KMS-11 (cell line): ENCODE measurements at regions not wholly inside any gene's neighbourhood (a gene's known extent, or its start where the extent isn't known, plus 50 kb on each side); places are given as distances from the start of the nearest gene placed in this dataset.

ENCODE experiments used
- H2AFZ ChIP-seq: fragments of 200-600 bp; sonication (generic); 2 replicates; pipeline ENCODE4 v1.6.1; 2016; ENCODE audit warnings: antibody characterized with exemption, mixed run types, low read depth
- H3K27ac ChIP-seq: fragments of 200-600 bp; sonication (generic); 2 replicates; pipeline ENCODE4 v1.6.1; 2016; ENCODE audit warnings: mild to moderate bottlenecking, mixed run types
- H3K27me3 ChIP-seq: fragments of 200-600 bp; sonication (generic); 2 replicates; pipeline ENCODE4 v1.6.1; 2017; ENCODE audit warnings: mild to moderate bottlenecking, low read depth, mixed run types, moderate library complexity; ENCODE audit not compliant: insufficient read depth
- H3K36me3 ChIP-seq: fragments of 200-600 bp; sonication (generic); 2 replicates; pipeline ENCODE4 v1.6.1; 2017; ENCODE audit warnings: mild to moderate bottlenecking, mixed run types; ENCODE audit not compliant: insufficient read depth
- H3K4me1 ChIP-seq: fragments of 200-600 bp; sonication (generic); 2 replicates; pipeline ENCODE4 v1.6.1; 2016; ENCODE audit warnings: mild to moderate bottlenecking, low read depth, mixed run types; ENCODE audit not compliant: poor library complexity, severe bottlenecking
- H3K4me2 ChIP-seq: fragments of 200-600 bp; sonication (generic); 2 replicates; pipeline ENCODE4 v1.7.0; 2016; ENCODE audit warnings: mild to moderate bottlenecking, mixed run types
- H3K4me3 ChIP-seq: fragments of 200-600 bp; sonication (generic); IDR thresholded peaks from 2 replicates; pipeline ENCODE4 v1.6.1; 2017; ENCODE audit warnings: low read depth, low read length, mixed read lengths; ENCODE audit not compliant: insufficient read depth
- H3K79me2 ChIP-seq: fragments of 200-600 bp; sonication (generic); 2 replicates; pipeline ENCODE4 v1.6.1; 2016; ENCODE audit warnings: low read depth, mixed run types; ENCODE audit not compliant: insufficient read depth
- H3K9ac ChIP-seq: fragments of 200-600 bp; sonication (generic); 2 replicates; pipeline ENCODE4 v1.6.1; 2016; ENCODE audit warnings: mild to moderate bottlenecking, mixed run types
- H4K20me1 ChIP-seq: fragments of 200-600 bp; sonication (generic); 2 replicates; pipeline ENCODE4 v1.6.1; 2016; ENCODE audit warnings: mild to moderate bottlenecking, mixed run types; ENCODE audit not compliant: insufficient read depth
- CTCF ChIP-seq: fragments of 200-600 bp; sonication (generic); conservative IDR thresholded peaks from 2 replicates; pipeline ENCODE4 v1.6.1; 2017; ENCODE audit warnings: low read depth, mild to moderate bottlenecking, antibody characterized with exemption, low read length, moderate library complexity, mixed read lengths

- TF ChIP-seq CTCF: no peak
- no peaks in the 10 kb centered on the region for H3K79me2 ChIP-seq
Measured at GRCh38 chr7:142371586-142372377, 113.9 kb upstream of the PRSS58 start.

GRCh38 chr7:142365410-142365842 is 107.6 kb upstream of the PRSS58 start:
- no peaks in the 10 kb centered on the region for H4K20me1 ChIP-seq
- no peak overlapping the region for H3K4me3 ChIP-seq
- no peak overlapping the region for H2AFZ ChIP-seq
- H3K9ac ChIP-seq: no peak overlapping the region
- H3K4me1 ChIP-seq: no peaks in the 10 kb centered on the region
- no peaks in the 10 kb centered on the region for H3K79me2 ChIP-seq
- no peaks in the 10 kb centered on the region for H3K36me3 ChIP-seq
- H3K4me2 ChIP-seq: no peak overlapping the region
- no peak for TF ChIP-seq CTCF
- H3K27me3 ChIP-seq: no peaks in the 10 kb centered on the region
- H3K27ac ChIP-seq: no peak overlapping the region

More at GRCh38 chr7:142371586-142372377, 113.9 kb upstream of the PRSS58 start:
- Histone ChIP-seq H3K36me3 (no peaks in the 10 kb centered on the region), H3K4me3 (no peak overlapping the region), H2AFZ (no peak overlapping the region), H3K4me2 (no peak overlapping the region), H3K27ac (no peak overlapping the region), H3K27me3 (no peaks in the 10 kb centered on the region), H4K20me1 (no peaks in the 10 kb centered on the region), H3K4me1 (no peaks in the 10 kb centered on the region), H3K9ac (no peak overlapping the region)

- no peaks in the 10 kb centered on the region for H3K79me2 ChIP-seq
- no peak for TF ChIP-seq CTCF
- H3K4me2 ChIP-seq: no peak overlapping the region
- no peak overlapping the region for H2AFZ ChIP-seq
- no peak overlapping the region for H3K9ac ChIP-seq
- no peaks in the 10 kb centered on the region for H3K36me3 ChIP-seq
- H3K4me3 ChIP-seq: no peak overlapping the region
- no peaks in the 10 kb centered on the region for H3K27me3 ChIP-seq
- no peaks in the 10 kb centered on the region for H3K4me1 ChIP-seq
- H4K20me1 ChIP-seq: no peaks in the 10 kb centered on the region
- no peak overlapping the region for H3K27ac ChIP-seq
Measured at GRCh38 chr7:142364551-142364950, 106.7 kb upstream of the PRSS58 start.

- H2AFZ ChIP-seq: no peak overlapping the region
- no peaks in the 10 kb centered on the region for H3K36me3 ChIP-seq
- H4K20me1 ChIP-seq: no peaks in the 10 kb centered on the region
- TF ChIP-seq CTCF: no peak
- H3K4me3 ChIP-seq: no peak overlapping the region
- no peaks in the 10 kb centered on the region for H3K27me3 ChIP-seq
- H3K79me2 ChIP-seq: no peaks in the 10 kb centered on the region
- peaks cover 3% of the 10 kb centered on the region for H3K4me1 ChIP-seq
- H3K4me2 ChIP-seq: no peak overlapping the region
- H3K9ac ChIP-seq: no peak overlapping the region
- H3K27ac ChIP-seq: no peak overlapping the region
Measured at GRCh38 chr7:142362349-142362748, 104.5 kb upstream of the PRSS58 start.
